NT2/D1 (cell line): ENCODE measurements at regions not wholly inside any gene's neighbourhood (a gene's known extent, or its start where the extent isn't known, plus 50 kb on each side); places are given as distances from the start of the nearest gene placed in this dataset.

ENCODE experiments used
- DNase-seq: peaks from one replicate; pipeline ENCODE4 v3.0.0-alpha.2; 2011; ENCODE audit warnings: low read depth, low spot score
- H3K27me3 ChIP-seq: 2 replicates; pipeline ENCODE4 v1.6.0; 2011; ENCODE audit warnings: mild to moderate bottlenecking; ENCODE audit not compliant: insufficient read length, insufficient read depth
- H3K36me3 ChIP-seq: 2 replicates; pipeline ENCODE4 v1.6.1; 2011; ENCODE audit warnings: mild to moderate bottlenecking, low read length, mixed read lengths; ENCODE audit not compliant: insufficient read depth, insufficient read length
- H3K4me1 ChIP-seq: 2 replicates; pipeline ENCODE4 v1.5.1; 2011; ENCODE audit not compliant: insufficient read depth, insufficient read length
- H3K4me3 ChIP-seq: 2 replicates; pipeline ENCODE4 v1.5.1; 2011; ENCODE audit warnings: low read depth; ENCODE audit not compliant: insufficient read length
- H3K9ac ChIP-seq: 2 replicates; pipeline ENCODE4 v1.6.0; 2011; ENCODE audit warnings: low read depth; ENCODE audit not compliant: insufficient read length
- H3K9me3 ChIP-seq: 2 replicates; pipeline ENCODE4 v1.5.1; 2011; ENCODE audit warnings: mild to moderate bottlenecking, low read length; ENCODE audit not compliant: insufficient read depth
- SUZ12 ChIP-seq: IDR thresholded peaks from 2 replicates; pipeline ENCODE4 v1.6.1; 2011; ENCODE audit not compliant: insufficient read length, insufficient read depth; ENCODE audit errors: extremely low read depth
- YY1 ChIP-seq: IDR thresholded peaks from 2 replicates; pipeline ENCODE4 v1.6.1; 2011; ENCODE audit not compliant: insufficient read length, insufficient read depth
- ZNF274 ChIP-seq: IDR thresholded peaks from 2 replicates; pipeline ENCODE4 v1.6.1; 2011; ENCODE audit warnings: mild to moderate bottlenecking, low read depth, low read length

- Histone ChIP-seq H3K27me3 (no peaks in the 10 kb centered on the region), H3K4me3 (no peak overlapping the region), H3K36me3 (no peaks in the 10 kb centered on the region), H3K9ac (no peak overlapping the region), H3K4me1 (no peaks in the 10 kb centered on the region), H3K9me3 (no peaks in the 10 kb centered on the region)
- TF ChIP-seq SUZ12 (no peak), ZNF274 (no peak), YY1 (no peak)
- no peak for DNase-seq
These were observed 142.2 kb downstream of the MZT1 start for GRCh38 chr13:72585254-72585653.

GRCh38 chr13:72571191-72571590 is 156.2 kb downstream of the MZT1 start:
- H3K36me3 ChIP-seq = no peaks in the 10 kb centered on the region
- peaks cover 10% of the 10 kb centered on the region for H3K9me3 ChIP-seq
- no peak overlapping the region for H3K4me3 ChIP-seq
- no peak for TF ChIP-seq ZNF274
- no peak for TF ChIP-seq YY1
- no peak for TF ChIP-seq SUZ12
- H3K4me1 ChIP-seq = no peaks in the 10 kb centered on the region
- no peak for DNase-seq
- H3K27me3 ChIP-seq = no peaks in the 10 kb centered on the region
- no peak overlapping the region for H3K9ac ChIP-seq

GRCh38 chr13:72570019-72570418 is 157.4 kb downstream of the MZT1 start:
- no peaks in the 10 kb centered on the region for H3K4me1 ChIP-seq
- H3K4me3 ChIP-seq = no peak overlapping the region
- no peak for DNase-seq
- H3K9ac ChIP-seq = no peak overlapping the region
- no peaks in the 10 kb centered on the region; the same call in 1 of the 2 replicates for H3K9me3 ChIP-seq
- no peaks in the 10 kb centered on the region for H3K36me3 ChIP-seq
- no peaks in the 10 kb centered on the region for H3K27me3 ChIP-seq
- no peak for TF ChIP-seq YY1

- no peaks in the 10 kb centered on the region for H3K27me3 ChIP-seq
- no peak for DNase-seq
- no peak overlapping the region for H3K9ac ChIP-seq
- H3K4me1 ChIP-seq = no peaks in the 10 kb centered on the region
- no peak overlapping the region for H3K4me3 ChIP-seq
- H3K36me3 ChIP-seq = no peaks in the 10 kb centered on the region
- TF ChIP-seq SUZ12 (no peak), ZNF274 (no peak), YY1 (no peak)
- no peaks in the 10 kb centered on the region; the same call in 1 of the 2 replicates for H3K9me3 ChIP-seq
These were observed 159.9 kb downstream of the MZT1 start for GRCh38 chr13:72567566-72567965.

GRCh38 chr13:72566526-72566925 is 160.9 kb downstream of the MZT1 start:
- H3K9ac ChIP-seq = no peak overlapping the region
- H3K36me3 ChIP-seq = no peaks in the 10 kb centered on the region
- TF ChIP-seq YY1 (no peak), ZNF274 (no peak), SUZ12 (no peak)
- no peaks in the 10 kb centered on the region for H3K4me1 ChIP-seq
- DNase-seq = no peak
- no peak overlapping the region for H3K4me3 ChIP-seq
- no peaks in the 10 kb centered on the region; the same call in 1 of the 2 replicates for H3K9me3 ChIP-seq
- no peaks in the 10 kb centered on the region for H3K27me3 ChIP-seq

- peak; percentile 3 for DNase-seq
- H3K27me3 ChIP-seq = no peaks in the 10 kb centered on the region
- H3K36me3 ChIP-seq = no peaks in the 10 kb centered on the region
- no peak for TF ChIP-seq YY1
- no peak for TF ChIP-seq SUZ12
- TF ChIP-seq ZNF274 = no peak
- no peak overlapping the region for H3K4me3 ChIP-seq
- H3K4me1 ChIP-seq = no peaks in the 10 kb centered on the region
- H3K9ac ChIP-seq = no peak overlapping the region
- H3K9me3 ChIP-seq = no peaks in the 10 kb centered on the region; the same call in 1 of the 2 replicates
These were observed 161.5 kb downstream of the MZT1 start for GRCh38 chr13:72565893-72566292.

GRCh38 chr13:72562686-72563085 is 164.7 kb downstream of the MZT1 start:
- H3K4me3 ChIP-seq = no peak overlapping the region
- TF ChIP-seq SUZ12 = no peak
- TF ChIP-seq YY1 = no peak
- TF ChIP-seq ZNF274 = no peak
- DNase-seq = no peak
- H3K4me1 ChIP-seq = no peaks in the 10 kb centered on the region
- no peaks in the 10 kb centered on the region for H3K36me3 ChIP-seq
- no peaks in the 10 kb centered on the region for H3K27me3 ChIP-seq
- no peak overlapping the region for H3K9ac ChIP-seq
- H3K9me3 ChIP-seq = no peaks in the 10 kb centered on the region; the same call in 1 of the 2 replicates

- Histone ChIP-seq H3K9ac (no peak overlapping the region), H3K36me3 (no peaks in the 10 kb centered on the region), H3K27me3 (no peaks in the 10 kb centered on the region), H3K4me1 (no peaks in the 10 kb centered on the region), H3K4me3 (no peak overlapping the region), H3K9me3 (no peaks in the 10 kb centered on the region)
- no peak for DNase-seq
- TF ChIP-seq ZNF274 = no peak
These were observed 165.6 kb downstream of the MZT1 start for GRCh38 chr13:72561791-72562190.
